NCI-H2029 (cell line): ENCODE measurements at regions not wholly inside any gene's neighbourhood (a gene's known extent, or its start where the extent isn't known, plus 50 kb on each side); places are given as distances from the start of the nearest gene placed in this dataset.
"Not testable (repeated sequence)": the region's sequence is repeated elsewhere in the genome, so short reads cannot be mapped to it uniquely, and the experiment has no call there.

Experiments
- DNase-seq: peaks from one replicate; lab custom pipeline; 2025; lab: John Stamatoyannopoulos, UW

DNA sequence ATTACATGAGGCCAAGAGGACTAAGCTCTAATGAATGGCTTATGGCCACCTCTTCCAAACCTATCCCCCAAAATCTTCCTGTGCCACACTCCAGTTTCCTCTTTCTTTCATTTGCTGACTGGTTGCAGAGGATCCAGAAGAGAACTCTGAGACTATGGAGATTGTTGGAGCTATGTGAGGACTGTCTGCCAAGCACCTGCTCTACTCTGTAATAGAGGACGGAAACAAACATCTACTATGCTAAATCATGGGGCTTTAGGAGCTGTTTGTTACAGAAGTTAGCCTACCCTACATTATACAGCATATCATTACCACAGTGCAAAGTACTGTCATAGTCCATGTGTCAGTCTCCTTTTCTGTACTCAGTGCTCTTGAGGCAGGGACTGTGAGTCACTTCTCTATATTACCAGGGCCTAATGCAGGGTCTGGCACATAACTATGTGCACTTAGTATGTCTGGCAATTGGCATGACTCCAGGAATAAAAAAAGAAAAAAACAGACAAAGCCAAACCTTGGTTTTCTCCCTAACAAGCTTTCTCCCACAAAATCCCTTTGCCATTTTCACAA lies 95.1 kb downstream of the RPAP3 start:
- no peak for DNase-seq

DNA sequence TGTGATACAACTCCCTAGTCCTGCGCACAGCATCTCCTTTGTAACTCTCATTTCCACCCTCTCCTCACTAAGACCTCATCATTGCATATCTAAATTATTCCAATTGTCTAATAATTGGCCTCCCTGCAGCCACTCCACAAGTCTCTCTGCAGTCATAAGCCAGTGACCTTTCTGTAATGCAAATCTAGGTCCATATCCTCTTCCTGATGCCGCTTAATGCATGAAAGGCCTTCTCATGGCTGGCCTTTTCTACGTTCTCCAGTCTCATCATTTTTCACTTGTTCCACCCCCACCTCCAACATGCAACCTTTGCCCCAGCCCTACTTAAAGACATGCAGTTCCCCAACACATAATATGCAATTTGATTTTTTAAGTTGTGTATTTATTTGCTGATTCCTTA lies 96.0 kb downstream of the RPAP3 start:
- DNase-seq: no peak

DNA sequence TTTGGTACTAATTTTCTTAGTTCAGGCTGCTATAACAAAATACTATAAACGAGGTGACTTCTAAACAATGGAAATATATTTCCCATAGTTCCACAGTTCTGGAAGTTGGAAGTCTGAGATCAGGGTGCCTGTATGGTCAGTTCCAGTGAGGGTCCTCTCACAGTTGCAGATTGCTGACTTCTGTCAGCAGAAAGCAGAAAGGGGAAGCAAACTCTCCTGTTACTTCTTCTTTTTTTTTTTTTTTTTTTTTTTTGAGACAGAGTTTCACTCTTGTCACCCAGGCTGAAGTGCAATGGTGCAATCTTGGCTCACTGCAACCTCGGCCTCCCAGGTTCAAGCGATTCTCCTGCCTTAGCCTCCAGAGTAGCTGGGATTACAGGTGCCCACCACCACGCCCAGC lies 97.2 kb downstream of the RPAP3 start:
- not testable (repeated sequence) for DNase-seq

DNA sequence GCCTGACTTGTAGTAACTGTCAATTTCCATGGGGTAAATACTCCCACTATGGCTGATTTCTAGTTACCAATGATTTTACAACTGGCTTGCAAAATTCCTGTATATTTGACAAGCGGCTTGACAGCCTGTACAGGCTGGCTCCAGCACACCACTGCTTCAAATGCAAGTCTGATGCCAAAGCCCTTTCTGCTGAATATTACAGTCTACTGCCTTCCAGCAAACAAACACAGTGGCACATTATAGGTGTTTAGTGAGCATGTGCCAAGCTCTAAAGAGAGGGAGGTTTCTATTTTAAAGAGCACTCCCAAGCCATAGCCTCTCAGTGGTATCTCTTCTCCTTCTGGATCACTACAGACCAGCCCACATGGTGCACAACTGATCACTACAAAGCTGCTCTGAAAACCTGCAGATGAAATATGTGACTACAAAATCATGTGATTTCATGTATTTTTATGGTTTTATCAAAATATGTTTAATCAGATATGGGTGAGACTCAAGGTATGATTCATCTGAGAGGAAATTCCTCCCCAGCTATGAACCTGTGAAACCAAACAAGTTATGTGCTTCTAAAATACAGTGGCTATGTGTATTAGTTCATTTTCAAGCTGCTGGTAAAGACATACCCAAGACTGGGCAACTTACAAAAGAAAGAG lies 101.5 kb downstream of the RPAP3 start:
- DNase-seq: no peak

DNA sequence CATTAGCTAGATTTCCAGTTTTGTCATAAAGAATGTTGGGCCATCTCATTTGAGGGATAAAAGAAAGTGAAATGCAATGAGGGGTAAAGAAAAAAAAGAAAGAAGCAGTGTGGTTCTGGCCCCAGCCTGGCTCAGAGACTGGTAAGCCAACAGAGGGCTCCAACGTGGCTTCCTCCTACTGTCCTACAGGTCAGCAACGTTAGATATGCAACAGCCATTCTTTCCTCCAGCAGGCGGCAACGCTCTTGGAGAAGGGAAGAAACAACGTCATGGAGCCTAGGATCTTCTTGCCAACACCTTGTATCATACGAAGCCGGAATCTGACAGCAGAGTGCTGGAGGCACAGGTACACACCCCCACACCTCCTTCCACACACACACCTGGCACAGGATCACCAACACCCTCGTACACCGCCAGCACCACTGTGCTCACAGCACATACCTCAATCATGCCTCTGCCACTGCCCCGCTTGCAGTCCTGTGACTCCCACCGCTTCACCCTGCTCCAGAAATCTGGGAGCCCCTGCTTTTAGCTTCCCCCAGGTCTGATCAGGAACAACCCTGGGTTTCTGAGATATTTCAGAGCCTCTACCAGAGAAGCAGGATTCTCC lies 102.8 kb downstream of the RPAP3 start:
- DNase-seq: no peak

DNA sequence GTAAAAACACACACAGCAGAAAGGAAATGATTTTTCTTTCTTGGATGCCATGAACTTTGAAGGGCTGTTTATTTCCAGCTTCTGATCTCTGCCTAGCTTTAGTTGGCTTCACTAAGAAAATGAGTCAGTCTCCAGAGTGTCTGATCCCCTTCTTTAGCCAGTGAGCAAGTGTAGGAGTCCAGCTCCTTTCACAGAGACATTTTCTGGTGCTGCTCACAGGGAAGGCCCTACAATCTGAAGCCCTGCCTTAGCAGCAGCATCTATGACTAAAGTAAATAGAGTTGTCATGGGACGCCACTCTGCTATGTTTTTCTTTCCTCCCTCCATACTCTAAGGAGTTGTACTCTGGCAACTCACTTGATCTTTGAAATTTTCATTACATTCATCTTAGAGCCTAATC lies 103.5 kb downstream of the RPAP3 start:
- DNase-seq: no peak

DNA sequence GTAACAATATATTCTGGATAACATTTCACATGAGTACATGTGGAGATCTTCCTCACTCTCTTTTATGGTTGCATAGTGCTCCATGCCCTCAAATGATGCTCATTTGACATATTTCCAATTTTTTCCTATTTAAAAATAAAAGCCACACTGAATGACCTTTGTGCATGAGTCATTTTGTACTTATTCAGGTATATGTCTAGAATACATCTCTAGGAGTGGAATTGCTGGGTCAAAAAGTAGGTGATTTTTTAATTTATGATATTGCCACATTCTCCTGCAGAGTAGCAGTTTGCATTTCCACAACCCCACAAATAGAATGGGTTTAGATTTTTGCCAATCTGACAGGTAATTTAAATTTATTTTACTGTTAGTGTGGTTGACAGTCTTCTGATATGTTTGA lies 104.8 kb downstream of the RPAP3 start:
- DNase-seq: no peak

DNA sequence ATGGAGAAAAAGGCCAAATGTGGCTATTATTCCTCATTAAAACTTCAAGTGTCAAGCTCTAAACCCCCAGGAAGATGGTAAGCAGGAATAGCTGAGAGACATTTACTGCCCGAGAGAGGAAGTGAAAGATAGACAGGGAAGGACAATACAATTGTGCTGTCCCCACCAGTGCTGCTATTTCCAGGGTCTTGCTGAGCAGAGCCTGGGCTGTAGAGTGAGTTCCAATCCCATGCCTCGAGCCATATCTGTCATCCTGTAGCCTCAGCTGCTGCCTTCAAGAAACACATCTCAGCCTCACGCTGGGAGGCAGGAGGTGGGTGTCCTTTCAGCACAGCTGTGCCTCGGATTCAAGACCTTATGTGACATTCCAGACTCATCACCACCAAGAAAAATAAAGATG lies 114.0 kb downstream of the RPAP3 start:
- no peak for DNase-seq

DNA sequence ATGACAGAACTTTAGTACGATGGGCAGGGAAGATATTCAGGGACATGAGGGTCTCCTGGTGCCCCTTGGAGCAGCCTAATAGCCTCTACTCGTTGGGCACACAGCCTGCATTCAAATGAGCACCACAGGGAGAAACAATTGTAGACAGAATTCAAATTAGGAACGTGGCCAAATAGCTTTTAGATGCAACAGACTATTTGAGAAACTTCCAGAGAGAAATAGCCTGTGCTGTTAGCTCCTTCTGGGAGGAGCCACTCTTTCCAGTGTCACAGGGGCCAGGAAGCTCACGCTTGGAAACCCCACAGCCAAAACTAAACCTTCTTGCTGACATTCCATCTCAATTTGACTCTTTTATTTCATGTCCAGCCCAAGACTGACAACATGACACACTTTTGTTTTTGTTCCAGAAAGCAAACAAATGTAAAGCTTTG lies 114.5 kb downstream of the RPAP3 start:
- DNase-seq: no peak

DNA sequence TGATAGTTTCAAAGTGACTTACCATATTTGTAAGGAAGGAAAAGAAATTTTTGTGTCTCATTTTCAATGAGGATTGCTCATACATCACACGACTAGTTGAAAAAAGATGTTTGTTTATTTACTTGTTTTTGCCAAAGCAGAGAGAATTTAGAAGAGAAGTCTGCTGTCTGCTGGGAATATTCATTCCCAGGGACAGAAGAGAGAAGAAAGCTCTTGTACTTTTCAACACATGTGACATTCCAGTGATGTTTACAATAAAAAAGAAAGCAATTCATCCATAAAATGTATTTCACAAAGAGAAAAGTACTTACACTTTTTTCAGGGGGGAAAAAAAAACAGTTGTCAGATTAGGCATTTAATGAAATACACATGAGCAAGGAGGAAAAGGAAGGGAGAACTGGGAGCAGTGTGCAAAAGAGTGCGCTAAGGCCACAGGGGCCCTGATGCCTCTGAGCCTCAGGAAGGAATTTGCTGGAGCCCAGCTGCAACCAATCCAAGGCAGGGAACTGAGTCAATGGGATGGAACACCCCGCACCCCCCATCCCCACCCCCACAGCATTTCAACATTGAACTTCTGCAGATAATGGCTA lies 115.0 kb downstream of the RPAP3 start:
- no peak for DNase-seq

DNA sequence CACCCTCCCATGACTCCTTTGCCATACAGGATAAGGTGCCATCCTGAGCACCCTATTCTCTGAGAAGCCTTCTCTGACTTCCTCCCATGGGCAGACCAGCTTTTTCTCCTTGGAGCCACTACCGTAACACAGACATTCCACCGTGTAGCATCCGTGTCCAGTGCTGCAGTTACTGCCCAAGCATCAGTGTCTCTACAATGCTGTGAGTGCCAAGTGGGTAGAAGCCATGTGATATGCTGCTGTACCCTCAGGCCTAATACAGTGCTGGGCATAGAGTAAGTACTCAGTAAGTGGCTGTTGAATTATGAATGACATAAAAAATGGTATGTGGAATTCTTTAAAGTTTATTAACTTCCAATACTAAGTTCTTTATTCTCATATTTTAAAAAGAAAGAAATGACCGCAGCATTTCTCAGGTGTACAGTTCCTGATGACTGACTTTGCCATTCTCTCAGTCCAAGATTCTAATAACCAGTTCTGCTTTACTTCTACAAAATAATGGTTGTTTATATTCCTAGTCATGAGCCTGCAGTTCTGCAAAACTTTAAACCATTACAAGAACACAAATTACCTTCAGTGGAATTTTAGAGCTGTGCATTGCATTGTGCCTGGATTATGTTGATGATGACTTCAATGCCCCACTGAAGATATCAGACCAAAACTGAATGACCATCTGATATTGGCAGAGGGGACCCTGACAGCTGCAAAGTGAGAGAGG lies 118.7 kb downstream of the RPAP3 start:
- DNase-seq: no peak

DNA sequence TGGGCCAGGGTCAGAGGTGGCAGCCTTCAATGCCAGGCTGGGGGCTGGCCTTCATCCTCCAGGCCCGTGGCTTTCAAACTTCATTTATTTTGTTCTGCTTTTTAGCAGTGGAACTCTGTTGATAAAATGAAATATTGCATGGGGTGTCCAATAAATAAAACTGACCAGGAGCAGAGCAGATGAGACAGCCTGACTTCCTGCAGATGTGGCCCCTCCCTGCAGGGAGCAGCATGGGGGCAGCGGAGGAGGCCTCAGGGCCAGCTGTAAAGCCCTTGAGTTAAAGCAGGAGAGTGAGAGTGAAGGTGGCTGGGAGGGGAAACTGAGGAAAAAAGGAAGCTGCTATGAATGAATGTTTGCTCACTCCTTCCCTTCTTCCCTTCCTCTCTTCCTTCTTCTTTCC lies 120.3 kb downstream of the RPAP3 start:
- DNase-seq: no peak

DNA sequence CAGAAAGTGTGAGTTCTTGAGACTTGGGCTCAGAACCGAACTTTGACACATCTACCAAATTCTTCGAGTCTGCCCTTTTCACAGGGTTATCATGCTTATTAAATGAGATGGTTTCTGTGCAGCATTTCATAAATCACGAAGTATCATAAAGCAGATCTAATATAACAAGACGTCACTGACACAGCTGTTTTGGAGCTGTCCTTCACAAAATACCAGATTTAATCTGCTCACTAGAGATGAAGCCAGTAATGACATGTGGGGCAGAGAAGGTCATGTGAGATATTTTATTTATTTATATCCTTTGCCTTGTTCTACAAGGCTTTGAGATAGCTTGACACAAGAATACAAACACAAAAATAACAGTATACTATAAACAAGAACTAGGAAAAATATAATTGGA lies 127.0 kb downstream of the RPAP3 start:
- DNase-seq: no peak

DNA sequence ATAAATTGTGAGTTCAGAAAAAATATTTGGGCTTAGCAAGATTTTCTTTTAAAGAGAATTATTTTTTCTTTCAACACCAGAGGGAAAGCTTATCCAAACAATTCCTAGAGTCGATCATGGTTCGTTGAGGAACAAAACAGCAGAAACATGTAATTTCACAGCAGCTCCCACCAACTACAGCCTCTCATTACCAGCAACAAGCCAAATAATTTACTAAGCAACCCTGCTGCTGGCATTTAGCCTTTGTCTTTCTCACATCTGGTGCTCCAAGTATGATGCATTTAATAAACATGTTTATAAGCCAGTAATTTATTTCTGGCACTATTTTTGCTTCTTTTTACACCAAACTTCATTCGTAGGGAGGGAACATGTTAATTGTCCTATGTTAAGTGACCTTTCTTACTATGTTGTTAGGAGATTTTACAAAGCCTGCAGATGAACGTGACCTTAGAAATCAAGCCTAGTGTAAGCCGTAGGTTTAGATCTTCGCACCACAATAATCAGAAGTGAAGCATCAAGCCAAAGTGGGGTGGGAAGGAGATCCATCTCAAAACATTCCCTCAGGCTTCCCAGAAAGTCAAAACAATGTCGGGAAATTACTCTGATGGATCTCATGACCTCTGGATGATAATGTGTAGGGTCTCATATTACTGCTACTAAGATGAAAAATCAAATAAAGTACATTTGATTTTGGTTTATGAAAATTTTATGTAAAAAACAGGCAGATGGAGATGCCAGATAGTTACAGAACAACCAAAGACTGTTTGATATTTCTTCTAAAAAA lies 128.4 kb downstream of the RPAP3 start:
- DNase-seq: no peak

DNA sequence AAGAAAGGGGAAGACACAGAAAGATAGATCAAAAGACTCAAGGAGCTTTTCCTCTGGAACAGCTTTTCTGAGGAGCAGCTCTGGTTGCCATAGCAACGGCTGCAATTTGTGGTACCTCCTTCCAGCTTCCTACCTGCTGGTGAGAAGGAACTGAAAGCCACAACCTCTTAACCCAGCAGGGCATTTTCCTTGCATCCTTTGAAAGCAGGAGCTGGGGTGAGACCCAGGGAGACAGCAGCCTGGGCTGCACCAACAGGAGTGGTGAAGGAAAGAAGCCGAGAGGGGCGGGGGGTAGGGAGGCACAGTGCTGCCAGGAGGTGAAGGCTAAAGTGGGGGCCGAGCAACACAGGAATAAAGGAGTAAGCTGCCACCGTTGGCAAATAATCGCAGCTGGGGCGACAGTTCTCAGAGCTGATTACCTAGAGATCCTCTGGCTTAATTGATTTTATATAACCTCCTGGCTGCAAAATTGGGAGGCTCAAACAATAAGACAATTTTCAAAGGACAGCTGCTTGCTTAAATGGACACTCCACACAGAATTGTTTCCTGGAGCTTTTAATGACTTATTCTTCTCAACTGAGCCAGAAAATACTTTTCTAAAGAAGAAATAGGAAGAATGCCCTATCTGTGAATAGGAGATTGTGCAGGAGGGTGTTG lies 129.4 kb downstream of the RPAP3 start:
- no peak for DNase-seq

DNA sequence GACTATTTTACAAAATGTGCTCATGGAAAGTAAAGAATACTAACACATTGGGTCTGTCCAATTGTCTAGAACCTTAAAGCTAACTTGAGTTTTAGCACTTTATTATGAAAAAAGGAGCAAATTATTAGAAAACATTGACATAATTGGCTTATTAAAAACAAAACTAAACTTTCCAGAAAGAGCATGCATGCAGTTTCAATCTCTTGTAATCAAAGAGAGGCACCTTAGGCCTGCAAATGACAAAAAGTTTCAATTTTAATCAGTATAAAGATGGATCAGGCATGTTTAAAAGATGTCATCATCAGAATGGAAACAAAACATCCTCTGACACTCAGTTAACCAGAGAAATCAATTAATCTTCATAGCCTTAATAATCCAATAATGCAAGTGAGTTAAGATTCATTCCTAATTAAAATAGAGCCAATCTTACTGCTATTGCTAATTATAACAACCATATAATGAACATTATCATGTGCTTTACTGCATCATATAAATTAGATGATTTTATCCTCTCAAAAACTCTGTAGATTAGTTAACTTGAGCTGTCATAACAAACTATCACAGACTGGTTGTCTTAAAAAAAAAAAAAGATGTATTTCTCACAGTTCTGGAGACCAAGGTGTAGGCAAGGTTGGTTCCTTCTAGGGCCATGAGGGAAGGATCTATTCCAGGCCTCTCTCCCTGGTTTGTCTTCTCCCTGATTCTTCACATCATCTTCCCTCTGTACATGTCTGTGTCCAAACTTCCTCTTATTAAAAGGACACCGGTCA lies 131.4 kb downstream of the RPAP3 start:
- DNase-seq: no peak

DNA sequence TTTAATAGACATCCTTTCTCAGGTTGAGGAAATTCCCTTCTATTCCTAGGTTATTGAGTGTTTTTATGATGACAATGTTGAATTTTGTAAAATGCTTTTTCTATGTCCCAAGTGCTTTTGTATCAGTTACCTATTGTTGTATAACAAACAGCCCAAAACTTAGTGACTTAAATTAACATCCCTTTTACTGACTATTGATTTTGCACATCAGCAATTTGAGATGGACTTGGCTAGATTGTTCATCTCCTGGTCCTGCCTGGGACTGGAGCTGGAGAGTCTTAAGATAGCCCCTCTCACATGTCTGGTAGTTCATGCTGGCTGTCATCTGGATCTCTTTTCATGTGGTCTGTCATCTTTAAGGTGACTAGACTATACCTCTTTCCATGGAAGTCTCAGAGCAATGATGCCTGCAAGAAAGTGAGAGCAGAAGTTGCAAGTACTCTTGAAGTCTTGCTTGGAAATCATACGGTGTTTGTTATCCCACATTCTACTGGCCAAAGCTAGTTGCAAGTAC lies 132.6 kb downstream of the RPAP3 start:
- DNase-seq: no peak

DNA sequence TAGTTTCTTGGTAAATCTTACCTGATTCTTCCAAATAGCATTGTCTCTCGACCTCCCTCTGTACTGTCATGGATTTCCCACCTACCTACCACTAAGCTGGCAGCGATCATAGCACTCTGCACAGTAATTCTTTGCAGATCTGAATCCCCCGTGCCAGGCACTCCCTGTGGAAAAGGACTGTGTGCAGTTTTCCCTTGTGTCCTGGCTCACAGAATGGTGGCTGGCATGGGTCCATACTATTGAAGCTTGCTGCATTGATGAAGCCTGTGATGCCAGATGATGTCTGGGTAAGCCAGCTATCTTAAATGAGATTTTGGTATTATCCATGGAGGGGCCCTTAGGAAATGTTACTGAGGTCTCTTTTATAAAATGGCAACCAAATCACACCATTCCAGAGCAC lies 135.7 kb downstream of the RPAP3 start:
- no peak for DNase-seq

DNA sequence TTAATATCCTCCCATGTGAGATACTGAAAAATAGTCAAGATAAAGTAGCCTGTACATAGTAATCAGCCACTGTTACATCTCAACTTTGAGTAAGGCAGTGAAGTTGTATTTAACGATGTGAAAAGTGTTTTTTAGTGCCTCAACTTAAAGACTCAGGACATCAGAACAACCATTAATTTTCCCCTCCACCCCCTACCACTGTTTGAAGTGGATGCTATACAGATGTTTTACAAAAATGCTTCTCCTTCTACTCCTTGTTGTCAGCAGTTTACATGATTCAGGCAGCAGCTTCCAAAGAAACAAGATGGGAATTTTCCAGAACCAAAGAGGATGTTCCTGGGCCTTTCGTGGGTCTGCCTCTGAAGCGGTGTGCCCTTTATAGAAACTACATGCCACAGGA lies 143.6 kb downstream of the RPAP3 start:
- DNase-seq: no peak

DNA sequence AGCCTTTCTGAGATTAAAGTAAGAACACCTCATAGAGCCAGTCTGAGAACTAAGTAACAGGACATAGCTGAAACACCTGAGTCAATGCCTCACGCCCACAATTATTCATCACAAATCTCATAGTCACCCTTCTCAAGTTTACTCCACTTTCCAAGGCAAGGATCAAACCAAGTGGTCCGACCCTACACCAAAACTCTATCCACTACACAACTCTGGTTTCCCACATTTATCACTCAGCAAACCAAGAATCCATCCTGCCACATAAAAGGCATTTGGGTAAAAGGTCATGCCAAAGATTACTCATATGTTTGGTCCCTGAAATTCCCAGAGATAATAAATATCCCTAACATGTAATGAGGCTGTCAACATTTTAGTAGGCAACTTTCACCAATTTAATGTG lies 144.1 kb downstream of the RPAP3 start:
- DNase-seq: no peak

DNA sequence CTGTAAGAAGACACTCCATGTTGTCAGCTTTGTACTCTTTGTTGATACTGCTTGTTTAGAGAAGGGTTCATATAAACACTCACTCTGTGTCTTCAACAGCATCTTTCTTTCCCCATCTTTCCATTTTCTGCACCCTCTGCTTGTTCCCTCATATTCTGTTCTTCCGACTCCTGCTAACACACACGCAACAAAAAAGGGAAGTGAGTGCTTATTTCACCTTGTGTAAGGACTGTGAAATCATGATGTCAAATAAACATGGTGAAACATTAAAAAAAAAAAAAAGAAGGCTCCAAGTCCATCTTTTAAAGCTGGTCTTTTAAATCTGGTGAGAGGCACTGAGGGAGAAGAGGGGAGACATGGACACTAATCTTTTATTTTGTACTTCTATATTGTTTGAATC lies 145.4 kb downstream of the RPAP3 start:
- DNase-seq: no peak
